Neural cell (in vitro differentiated cells): ENCODE measurements at regions not wholly inside any gene's neighbourhood (a gene's known extent, or its start where the extent isn't known, plus 50 kb on each side); places are given as distances from the start of the nearest gene placed in this dataset.

ENCODE experiments used
- H2AFZ ChIP-seq: fragments of 200-600, 300-800 bp; sonication (generic), shearing (Covaris generic); 2 replicates; pipeline ENCODE4 v1.6.0; 2014; ENCODE audit warnings: low read depth, mild to moderate bottlenecking, antibody characterized with exemption, low read length, moderate library complexity
- H3F3A ChIP-seq: fragments of 200-600 bp; shearing (Covaris generic); 2 replicates; pipeline ENCODE4 v1.6.1; 2016; ENCODE audit warnings: mild to moderate bottlenecking, moderate library complexity, mixed read lengths, antibody characterized with exemption, low read length; ENCODE audit not compliant: insufficient read depth, poor library complexity, severe bottlenecking
- H3K27ac ChIP-seq: fragments of 200-600, 300-800 bp; sonication (generic), shearing (Covaris generic); 2 replicates; pipeline ENCODE4 v1.5.1; 2014; ENCODE audit warnings: mild to moderate bottlenecking, low read length, moderate library complexity
- H3K27me3 ChIP-seq: fragments of 300-800, 200-600 bp; sonication (generic), shearing (Covaris generic); 2 replicates; pipeline ENCODE4 v1.6.0; 2014; ENCODE audit warnings: mild to moderate bottlenecking, low read depth, low read length, moderate library complexity; ENCODE audit not compliant: insufficient read depth
- H3K36me3 ChIP-seq: fragments of 300-800, 200-600 bp; sonication (generic), shearing (Covaris generic); 2 replicates; pipeline ENCODE4 v1.5.1; 2014; ENCODE audit warnings: mild to moderate bottlenecking, antibody characterized with exemption, low read length, moderate library complexity; ENCODE audit not compliant: insufficient read depth
- H3K4me2 ChIP-seq: fragments of 300-800, 200-600 bp; sonication (generic), shearing (Covaris generic); 2 replicates; pipeline ENCODE4 v1.6.0; 2014; ENCODE audit warnings: mild to moderate bottlenecking, low read length
- H3K4me3 ChIP-seq: fragments of 300-800, 200-600 bp; sonication (generic), shearing (Covaris generic); 2 replicates; pipeline ENCODE4 v1.5.1; 2014; ENCODE audit warnings: mild to moderate bottlenecking, low read length, moderate library complexity
- H3K79me2 ChIP-seq: fragments of 200-600 bp; shearing (Covaris generic); replicated peaks from 2 replicates; pipeline ENCODE4 v1.6.0; 2014; ENCODE audit warnings: mild to moderate bottlenecking, low read length, moderate library complexity; ENCODE audit not compliant: insufficient read depth
- H3K9ac ChIP-seq: fragments of 300-800, 200-600 bp; sonication (generic), shearing (Covaris generic); 2 replicates; pipeline ENCODE4 v1.6.1; 2016; ENCODE audit warnings: mild to moderate bottlenecking, low read length, mixed read lengths
- H3K9me2 ChIP-seq: fragments of 200-600 bp; shearing (Covaris generic); 2 replicates; pipeline ENCODE4 v1.6.1; 2016; ENCODE audit warnings: mild to moderate bottlenecking, low read length, mixed read lengths; ENCODE audit not compliant: insufficient read depth
- H3K9me3 ChIP-seq: fragments of 200-600, 300-800 bp; sonication (generic), shearing (Covaris generic); 2 replicates; pipeline ENCODE4 v1.6.1; 2016; ENCODE audit warnings: mild to moderate bottlenecking, mixed run types, low read length, moderate library complexity, mixed read lengths
- H4K20me1 ChIP-seq: fragments of 200-600 bp; shearing (Covaris generic); 2 replicates; pipeline ENCODE4 v1.6.1; 2016; ENCODE audit warnings: mild to moderate bottlenecking, mixed run types; ENCODE audit not compliant: insufficient read depth
- EP300 ChIP-seq: fragments of 450-650 bp; conservative IDR thresholded peaks from 2 replicates; pipeline ENCODE4 v1.6.1; 2014; ENCODE audit warnings: antibody characterized with exemption, mild to moderate bottlenecking, moderate library complexity; ENCODE audit not compliant: poor library complexity, severe bottlenecking
- EZH2 ChIP-seq: fragments of 200-600, 300-800 bp; shearing (Covaris generic), sonication (generic); IDR thresholded peaks from 2 replicates; pipeline ENCODE4 v1.6.1; 2014; ENCODE audit warnings: antibody characterized with exemption, low read length, borderline replicate concordance, mild to moderate bottlenecking; ENCODE audit not compliant: insufficient read depth, poor library complexity, severe bottlenecking
- MXI1 ChIP-seq: fragments of 450-650 bp; conservative IDR thresholded peaks from 2 replicates; pipeline ENCODE4 v1.6.1; 2014; ENCODE audit warnings: antibody characterized with exemption, mild to moderate bottlenecking; ENCODE audit not compliant: poor library complexity, severe bottlenecking
- POLR2AphosphoS5 ChIP-seq: IDR thresholded peaks from 2 replicates; pipeline ENCODE4 v1.6.1; 2012
- RAD21 ChIP-seq: fragments of 450-650 bp; conservative IDR thresholded peaks from 2 replicates; pipeline ENCODE4 v1.6.1; 2014; ENCODE audit warnings: antibody characterized with exemption, mild to moderate bottlenecking, moderate library complexity
- SMC3 ChIP-seq: fragments of 450-650 bp; conservative IDR thresholded peaks from 2 replicates; pipeline ENCODE4 v1.6.1; 2014; ENCODE audit warnings: antibody characterized with exemption, mild to moderate bottlenecking, moderate library complexity; ENCODE audit not compliant: poor library complexity
- TAF1 ChIP-seq: IDR thresholded peaks from 2 replicates; pipeline ENCODE4 v1.6.1; 2012; ENCODE audit warnings: low read depth
- TF ChIP-seq, protein P1 (sequence below): fragments of 450-650 bp; IDR thresholded peaks from 2 replicates; pipeline ENCODE4 v1.5.1; 2014; ENCODE audit warnings: antibody characterized with exemption, mild to moderate bottlenecking, moderate library complexity; ENCODE audit not compliant: poor library complexity, severe bottlenecking
- TF ChIP-seq, protein P2 (sequence below): IDR thresholded peaks from 2 replicates; pipeline ENCODE4 v1.6.1; 2012; ENCODE audit warnings: borderline replicate concordance

DNA sequence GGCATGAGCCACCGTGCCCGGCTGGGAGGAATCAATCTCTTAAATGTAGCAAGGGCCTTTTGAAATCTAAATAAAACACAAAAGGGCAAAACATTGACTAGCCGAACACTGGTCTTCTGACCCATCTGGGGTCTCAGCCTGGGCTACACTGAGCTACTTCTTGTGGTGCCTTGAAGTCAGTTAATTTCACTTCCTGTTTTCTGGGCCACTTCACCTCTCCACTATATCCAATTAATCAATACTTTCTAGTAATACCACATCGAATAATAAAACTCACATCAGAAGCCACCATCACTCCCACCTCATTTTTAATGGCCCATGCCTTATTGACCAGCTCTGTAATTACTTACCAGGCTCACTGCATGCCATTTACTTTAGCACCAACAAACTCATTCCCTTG is 138.0 kb upstream of the SAMSN1 start:
- Histone ChIP-seq H3K9me2 (no peaks in the 10 kb centered on the region), H3K4me3 (no peak overlapping the region), H3K27me3 (no peaks in the 10 kb centered on the region), H3K27ac (no peak overlapping the region), H4K20me1 (no peaks in the 10 kb centered on the region), H3K36me3 (no peaks in the 10 kb centered on the region), H3K9ac (no peak overlapping the region), H3F3A (no peaks in the 10 kb centered on the region), H2AFZ (no peak overlapping the region), H3K4me2 (no peak overlapping the region), H3K79me2 (no peaks in the 10 kb centered on the region), H3K9me3 (no peaks in the 10 kb centered on the region)
- TF ChIP-seq, protein P1, sequence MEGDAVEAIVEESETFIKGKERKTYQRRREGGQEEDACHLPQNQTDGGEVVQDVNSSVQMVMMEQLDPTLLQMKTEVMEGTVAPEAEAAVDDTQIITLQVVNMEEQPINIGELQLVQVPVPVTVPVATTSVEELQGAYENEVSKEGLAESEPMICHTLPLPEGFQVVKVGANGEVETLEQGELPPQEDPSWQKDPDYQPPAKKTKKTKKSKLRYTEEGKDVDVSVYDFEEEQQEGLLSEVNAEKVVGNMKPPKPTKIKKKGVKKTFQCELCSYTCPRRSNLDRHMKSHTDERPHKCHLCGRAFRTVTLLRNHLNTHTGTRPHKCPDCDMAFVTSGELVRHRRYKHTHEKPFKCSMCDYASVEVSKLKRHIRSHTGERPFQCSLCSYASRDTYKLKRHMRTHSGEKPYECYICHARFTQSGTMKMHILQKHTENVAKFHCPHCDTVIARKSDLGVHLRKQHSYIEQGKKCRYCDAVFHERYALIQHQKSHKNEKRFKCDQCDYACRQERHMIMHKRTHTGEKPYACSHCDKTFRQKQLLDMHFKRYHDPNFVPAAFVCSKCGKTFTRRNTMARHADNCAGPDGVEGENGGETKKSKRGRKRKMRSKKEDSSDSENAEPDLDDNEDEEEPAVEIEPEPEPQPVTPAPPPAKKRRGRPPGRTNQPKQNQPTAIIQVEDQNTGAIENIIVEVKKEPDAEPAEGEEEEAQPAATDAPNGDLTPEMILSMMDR, result no peak
- TF ChIP-seq POLR2AphosphoS5 (no peak), RAD21 (no peak), EP300 (no peak), TAF1 (no peak), SMC3 (no peak), MXI1 (no peak), EZH2 (no peak)
- TF ChIP-seq, protein P2, sequence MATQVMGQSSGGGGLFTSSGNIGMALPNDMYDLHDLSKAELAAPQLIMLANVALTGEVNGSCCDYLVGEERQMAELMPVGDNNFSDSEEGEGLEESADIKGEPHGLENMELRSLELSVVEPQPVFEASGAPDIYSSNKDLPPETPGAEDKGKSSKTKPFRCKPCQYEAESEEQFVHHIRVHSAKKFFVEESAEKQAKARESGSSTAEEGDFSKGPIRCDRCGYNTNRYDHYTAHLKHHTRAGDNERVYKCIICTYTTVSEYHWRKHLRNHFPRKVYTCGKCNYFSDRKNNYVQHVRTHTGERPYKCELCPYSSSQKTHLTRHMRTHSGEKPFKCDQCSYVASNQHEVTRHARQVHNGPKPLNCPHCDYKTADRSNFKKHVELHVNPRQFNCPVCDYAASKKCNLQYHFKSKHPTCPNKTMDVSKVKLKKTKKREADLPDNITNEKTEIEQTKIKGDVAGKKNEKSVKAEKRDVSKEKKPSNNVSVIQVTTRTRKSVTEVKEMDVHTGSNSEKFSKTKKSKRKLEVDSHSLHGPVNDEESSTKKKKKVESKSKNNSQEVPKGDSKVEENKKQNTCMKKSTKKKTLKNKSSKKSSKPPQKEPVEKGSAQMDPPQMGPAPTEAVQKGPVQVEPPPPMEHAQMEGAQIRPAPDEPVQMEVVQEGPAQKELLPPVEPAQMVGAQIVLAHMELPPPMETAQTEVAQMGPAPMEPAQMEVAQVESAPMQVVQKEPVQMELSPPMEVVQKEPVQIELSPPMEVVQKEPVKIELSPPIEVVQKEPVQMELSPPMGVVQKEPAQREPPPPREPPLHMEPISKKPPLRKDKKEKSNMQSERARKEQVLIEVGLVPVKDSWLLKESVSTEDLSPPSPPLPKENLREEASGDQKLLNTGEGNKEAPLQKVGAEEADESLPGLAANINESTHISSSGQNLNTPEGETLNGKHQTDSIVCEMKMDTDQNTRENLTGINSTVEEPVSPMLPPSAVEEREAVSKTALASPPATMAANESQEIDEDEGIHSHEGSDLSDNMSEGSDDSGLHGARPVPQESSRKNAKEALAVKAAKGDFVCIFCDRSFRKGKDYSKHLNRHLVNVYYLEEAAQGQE, result no peak

DNA sequence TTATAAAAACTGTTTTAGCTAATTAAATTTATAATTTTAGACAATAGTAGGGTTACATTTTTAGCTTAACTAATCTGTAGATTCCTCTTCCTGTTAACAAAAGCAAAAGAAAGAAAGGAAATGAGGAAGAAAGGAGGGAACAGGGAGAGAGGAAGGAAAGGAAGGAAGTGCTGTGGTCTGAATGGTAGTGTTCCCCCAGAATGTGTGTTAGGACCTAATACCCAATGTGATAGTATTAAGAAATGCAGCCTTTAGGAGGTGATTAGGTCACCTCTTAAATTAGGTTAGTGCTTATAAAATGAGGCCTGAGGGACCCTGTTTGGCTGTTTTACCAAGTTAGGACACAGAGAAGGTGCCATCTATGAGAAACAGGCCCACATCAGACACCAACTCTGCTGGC is 136.9 kb upstream of the SAMSN1 start:
- Histone ChIP-seq H4K20me1 (no peaks in the 10 kb centered on the region), H3K4me2 (no peak overlapping the region), H3K27ac (no peak overlapping the region), H3K27me3 (no peaks in the 10 kb centered on the region), H3K9ac (no peak overlapping the region), H3K79me2 (no peaks in the 10 kb centered on the region), H3K9me3 (no peaks in the 10 kb centered on the region), H2AFZ (no peak overlapping the region), H3K36me3 (no peaks in the 10 kb centered on the region), H3F3A (peaks cover 4% of the 10 kb centered on the region), H3K9me2 (no peaks in the 10 kb centered on the region), H3K4me3 (no peak overlapping the region)
- TF ChIP-seq TAF1 (no peak), RAD21 (no peak), SMC3 (no peak), EP300 (no peak), EZH2 (no peak), MXI1 (no peak), POLR2AphosphoS5 (no peak)
- TF ChIP-seq, protein P1, result no peak
- TF ChIP-seq, protein P2, result no peak
